NB4 (cell line): ENCODE measurements at regions not wholly inside any gene's neighbourhood (a gene's known extent, or its start where the extent isn't known, plus 50 kb on each side); places are given as distances from the start of the nearest gene placed in this dataset.

ENCODE experiments used
- CTCF ChIP-seq: IDR thresholded peaks from one replicate; pipeline ENCODE4 v1.5.1; 2012; ENCODE audit warnings: low read depth, low read length
- POLR2A ChIP-seq: IDR thresholded peaks from 2 replicates; pipeline ENCODE4 v1.6.1; 2011; ENCODE audit warnings: mild to moderate bottlenecking; ENCODE audit not compliant: insufficient read length; ENCODE audit errors: extremely low read depth

- TF ChIP-seq CTCF (no peak), POLR2A (no peak)
Observed at GRCh38 chr17:31696703-31697325, 162.2 kb downstream of the COPRS start.
